GM18511 (cell line): ENCODE measurements at regions not wholly inside any gene's neighbourhood (a gene's known extent, or its start where the extent isn't known, plus 50 kb on each side); places are given as distances from the start of the nearest gene placed in this dataset.
"Not testable (repeated sequence)": the region's sequence is repeated elsewhere in the genome, so short reads cannot be mapped to it uniquely, and the experiment has no call there.

Experiments used
- ATAC-seq: cut with Tn5 transposase; IDR thresholded peaks from one replicate; pipeline ENCODE4 v1.9.1; 2021; ENCODE audit warnings: mild to moderate bottlenecking, moderate library complexity; ENCODE audit not compliant: unreplicated experiment

DNA sequence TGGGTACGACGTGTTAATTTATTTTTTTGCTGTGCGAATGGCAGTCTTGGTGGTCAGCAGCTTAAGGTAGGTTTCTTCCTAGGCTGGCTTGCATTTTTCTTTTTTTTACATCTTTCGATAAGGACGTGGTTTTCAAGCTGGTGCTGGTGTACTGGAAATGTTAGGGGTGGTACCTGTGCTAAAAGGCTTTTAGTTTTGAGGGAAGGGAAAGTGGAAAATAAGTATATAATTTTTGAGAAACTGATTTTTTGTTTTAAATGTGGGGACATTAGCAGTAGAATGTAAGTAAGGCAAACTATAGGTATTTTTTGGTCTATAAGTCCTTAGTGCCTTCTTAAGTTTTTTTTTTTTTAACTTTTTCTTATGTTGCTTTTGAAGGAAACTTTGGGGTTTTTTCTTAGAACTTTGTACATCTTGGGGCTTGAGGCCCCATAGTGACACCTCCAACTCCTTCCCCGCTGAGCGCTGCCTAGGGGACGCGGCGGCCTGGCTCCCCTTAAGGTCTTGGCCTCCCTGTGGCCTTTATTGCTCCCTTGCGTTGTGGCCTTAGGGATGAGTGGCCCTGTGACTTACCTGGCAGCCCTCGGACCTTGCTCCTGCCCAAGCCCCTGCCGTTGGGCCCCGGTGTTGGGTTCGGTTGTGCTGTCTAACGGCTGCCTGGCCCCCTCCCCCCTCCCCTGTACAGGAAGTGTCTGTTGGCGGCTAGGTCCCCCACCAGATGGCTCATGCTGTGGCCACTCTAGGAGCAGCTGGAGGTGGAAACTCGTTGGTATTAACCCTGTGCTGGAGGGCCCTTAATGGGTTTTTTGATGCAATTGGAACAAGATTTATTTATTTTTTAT lies 88.0 kb upstream of the RPRML start:
- peak; percentile 82 for ATAC-seq

DNA sequence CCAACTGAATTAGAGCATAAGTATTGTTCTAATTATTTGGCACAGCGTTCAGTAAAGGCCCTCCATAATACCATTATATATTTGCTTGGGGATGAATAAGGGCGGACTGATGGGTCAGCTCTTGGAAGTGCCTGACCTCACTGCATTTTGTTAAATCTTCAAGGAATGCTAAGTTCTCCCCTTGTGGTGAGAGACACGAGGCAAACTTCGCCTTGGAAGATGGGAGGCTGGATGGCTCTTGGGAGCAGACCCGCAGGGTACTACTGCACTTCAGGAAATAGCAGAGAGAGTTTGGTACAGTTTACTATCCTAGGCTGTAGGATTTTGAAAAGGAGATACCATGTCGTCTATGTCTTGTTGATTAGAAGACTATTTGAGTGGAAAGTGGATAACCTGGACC lies 87.0 kb upstream of the RPRML start:
- ATAC-seq, result no peak

DNA sequence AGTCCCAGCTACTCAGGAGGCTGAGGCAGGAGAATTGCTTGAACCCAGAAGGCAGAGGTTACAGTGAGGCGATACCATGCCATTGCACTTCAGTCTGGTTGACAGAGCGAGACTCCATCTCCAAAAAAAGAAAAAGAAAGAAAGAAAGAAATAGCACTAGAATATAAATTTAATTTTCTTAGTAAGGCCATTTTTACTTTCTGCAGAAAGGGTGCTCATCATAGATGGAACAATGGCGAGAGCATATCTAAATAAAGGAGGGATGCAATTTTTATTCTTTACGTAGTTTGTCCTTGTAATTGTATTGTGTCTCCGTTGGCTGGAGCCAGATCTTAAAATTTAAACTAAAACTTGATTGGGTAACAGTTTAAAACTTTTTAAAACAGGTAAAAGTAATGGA lies 85.6 kb upstream of the RPRML start:
- ATAC-seq, result no peak

DNA sequence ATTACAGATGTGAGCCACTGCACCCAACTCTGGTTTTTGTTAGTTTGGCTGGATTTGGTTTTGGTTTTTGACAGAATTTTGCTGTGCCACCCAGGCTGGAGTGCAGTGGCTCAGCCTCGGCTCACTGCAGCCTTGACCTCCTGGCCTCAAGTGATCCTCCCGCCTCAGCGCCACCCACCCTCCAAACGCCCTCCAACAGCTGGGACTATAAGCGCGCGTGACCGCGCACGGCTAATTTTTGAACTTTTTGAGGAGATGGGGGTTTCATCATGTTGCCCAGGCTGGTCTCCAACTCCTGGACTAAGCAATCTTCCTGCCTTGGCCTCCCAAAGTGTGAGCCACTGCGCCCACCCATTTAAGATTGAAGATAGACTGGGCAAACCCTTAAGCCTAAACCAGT lies 84.4 kb upstream of the RPRML start:
- ATAC-seq, result no peak

DNA sequence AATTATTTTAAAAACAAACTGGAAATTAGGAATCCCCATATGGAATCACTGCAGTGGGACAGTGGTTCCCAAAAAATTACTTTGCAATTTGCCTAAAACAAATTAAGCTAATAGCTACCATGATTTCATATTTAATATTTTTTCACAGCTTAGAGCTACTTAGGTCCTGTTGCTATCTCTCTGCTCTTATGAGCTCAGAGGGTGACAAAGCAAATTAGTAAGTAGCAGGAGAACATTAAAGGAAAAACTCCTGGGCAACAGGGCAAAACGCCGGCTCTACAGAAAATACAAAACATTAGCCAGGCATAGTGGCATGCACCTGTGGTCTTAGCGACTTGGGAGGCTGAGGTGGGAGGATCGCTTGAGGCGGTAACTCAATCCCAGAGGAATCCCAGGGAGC lies 83.8 kb upstream of the RPRML start:
- not testable (repeated sequence) for ATAC-seq

DNA sequence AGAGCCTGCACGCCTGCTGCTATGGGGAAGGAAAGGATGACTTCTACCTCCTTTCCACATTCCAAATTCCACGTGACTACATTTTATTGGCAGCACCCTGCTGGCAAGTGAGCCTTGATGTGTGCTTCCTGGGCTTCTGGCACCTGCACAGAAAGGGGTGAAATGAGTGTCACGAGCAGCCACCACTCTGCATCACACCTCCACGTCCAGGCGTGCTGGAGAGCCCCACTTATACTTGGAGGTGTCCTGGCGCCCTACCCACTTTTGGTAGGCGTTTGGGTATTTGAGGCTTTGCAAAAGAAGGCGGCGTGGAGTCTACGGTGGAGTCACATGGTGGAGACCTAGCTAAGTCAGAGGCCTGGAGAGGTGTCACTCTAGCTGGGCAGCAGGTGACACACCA lies 81.0 kb upstream of the RPRML start:
- ATAC-seq, result not testable (repeated sequence)

DNA sequence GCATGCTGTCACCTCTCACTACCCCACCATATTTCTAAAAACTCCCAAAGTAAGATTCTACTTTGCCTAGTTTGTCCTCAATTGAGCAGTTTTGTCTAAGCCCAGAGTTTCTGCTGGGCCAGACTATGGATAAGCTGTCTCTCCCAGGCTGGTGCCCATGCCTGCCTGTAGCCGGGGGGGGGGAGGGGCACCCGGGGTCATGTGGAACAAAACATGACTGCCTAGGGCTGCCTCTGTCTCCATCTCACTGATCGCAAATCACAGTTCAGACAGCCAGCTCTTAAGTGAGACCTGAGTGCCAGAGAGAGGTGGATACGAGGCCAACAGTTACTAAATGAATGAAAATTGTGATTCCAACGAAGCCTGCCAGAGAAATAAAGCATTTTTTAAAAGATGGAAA lies 78.8 kb upstream of the RPRML start:
- ATAC-seq, result no peak

DNA sequence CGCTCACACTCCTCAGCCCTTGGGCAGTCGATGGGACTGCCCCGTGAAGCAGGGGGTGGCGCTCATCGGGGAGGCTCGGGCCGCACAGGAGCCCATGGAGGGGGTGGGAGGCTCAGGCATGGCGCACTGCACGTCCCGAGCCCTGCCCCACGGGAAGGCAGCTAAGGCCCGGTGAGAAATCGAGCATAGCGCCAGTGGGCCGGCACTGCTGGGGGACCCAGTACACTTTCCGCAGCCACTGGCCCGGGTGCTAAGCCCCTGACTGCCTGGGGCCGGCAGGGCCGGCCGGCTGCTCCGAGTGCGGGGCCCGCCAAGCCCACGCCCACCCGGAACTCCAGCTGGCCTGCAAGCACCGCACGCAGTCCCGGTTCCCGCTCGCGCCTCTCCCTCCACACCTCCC lies 78.2 kb upstream of the RPRML start:
- ATAC-seq, result not testable (repeated sequence)

DNA sequence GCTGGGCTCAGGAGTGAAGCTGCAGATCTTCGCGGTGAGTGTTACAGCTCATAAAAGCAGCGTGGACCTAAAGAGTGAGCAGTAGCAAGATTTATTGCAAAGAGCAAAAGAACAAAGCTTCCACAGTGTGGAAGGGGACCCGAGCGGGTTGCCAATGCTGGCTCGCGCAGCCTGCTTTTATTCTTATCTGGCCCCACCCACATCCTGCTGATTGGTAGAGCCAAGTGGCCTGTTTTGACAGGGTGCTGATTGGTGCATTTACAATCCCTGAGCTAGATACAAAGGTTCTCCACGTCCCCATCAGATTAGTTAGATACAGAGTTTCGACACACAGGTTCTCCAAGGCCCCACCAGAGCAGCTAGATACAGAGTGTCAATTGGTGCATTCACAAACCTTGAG lies 77.6 kb upstream of the RPRML start:
- ATAC-seq, result not testable (repeated sequence)
